ENCODE measurements at regions not wholly inside any gene's neighbourhood (a gene's known extent, or its start where the extent isn't known, plus 50 kb on each side); places are given as distances from the start of the nearest gene placed in this dataset.

GRCh38 chr7:91519241-91520158 is 255.3 kb downstream of the FZD1 start:
- peak in 2 of 3 donors; percentile 15 to 22 for DNase-seq

- DNase-seq = no peak
Measured at GRCh38 chr7:91520645-91521044, 256.4 kb downstream of the FZD1 start.

GRCh38 chr7:91526404-91526803 is 262.2 kb downstream of the FZD1 start:
- DNase-seq = no peak

- DNase-seq = no peak
Measured at GRCh38 chr7:91527460-91527859, 263.2 kb downstream of the FZD1 start.

GRCh38 chr7:91533996-91534395 is 269.8 kb downstream of the FZD1 start:
- DNase-seq = no peak

- no peak for DNase-seq
Measured at GRCh38 chr7:91537260-91538152, 273.3 kb downstream of the FZD1 start.

GRCh38 chr7:91541641-91542040 is 277.4 kb downstream of the FZD1 start:
- DNase-seq = no peak

GRCh38 chr7:91543646-91544045 is 279.4 kb downstream of the FZD1 start:
- DNase-seq = no peak

- no peak for DNase-seq
Measured at GRCh38 chr7:91549878-91550277, 285.6 kb downstream of the FZD1 start.

- DNase-seq = no peak
Measured at GRCh38 chr7:91550931-91551330, 286.7 kb downstream of the FZD1 start.

- no peak for DNase-seq
Measured at GRCh38 chr7:91551377-91552175, 287.3 kb downstream of the FZD1 start.

GRCh38 chr7:91553410-91553895 is 289.2 kb downstream of the FZD1 start:
- DNase-seq = no peak

GRCh38 chr7:91554883-91555282 is 290.6 kb downstream of the FZD1 start:
- DNase-seq = no peak

- no peak for DNase-seq
Measured at GRCh38 chr7:91556239-91556638, 292.0 kb downstream of the FZD1 start.

- no peak for DNase-seq
Measured at GRCh38 chr7:91556956-91557650, 292.9 kb downstream of the FZD1 start.

GRCh38 chr7:91557789-91558404 is 293.7 kb downstream of the FZD1 start:
- peak in 1 of 3 donors; percentile 69 for DNase-seq

GRCh38 chr7:91559947-91560346 is 295.7 kb downstream of the FZD1 start:
- no peak for DNase-seq

- no peak for DNase-seq
Measured at GRCh38 chr7:91564101-91564500, 299.9 kb downstream of the FZD1 start.

GRCh38 chr7:91564541-91564940 is 300.3 kb downstream of the FZD1 start:
- DNase-seq = no peak

All from muscle of back (tissue), 3 donors.